GM23338 (cell line): ENCODE measurements at regions not wholly inside any gene's neighbourhood (a gene's known extent, or its start where the extent isn't known, plus 50 kb on each side); places are given as distances from the start of the nearest gene placed in this dataset.
"Not testable (repeated sequence)": the region's sequence is repeated elsewhere in the genome, so short reads cannot be mapped to it uniquely, and the experiment has no call there.

Experiments used
- EZH2 ChIP-seq: fragments of 200-600 bp; sonication (generic); IDR thresholded peaks from one replicate; pipeline ENCODE4 v1.8.0; 2017; ENCODE audit warnings: antibody characterized with exemption, mild to moderate bottlenecking, low read depth; ENCODE audit not compliant: unreplicated experiment
- EZH2phosphoT487 ChIP-seq: fragments of 200-600 bp; sonication (generic); IDR thresholded peaks from one replicate; pipeline ENCODE4 v1.8.1; 2018; ENCODE audit warnings: antibody characterized with exemption; ENCODE audit not compliant: unreplicated experiment
- POLR2AphosphoS5 ChIP-seq: IDR thresholded peaks from 2 replicates; pipeline ENCODE4 v1.6.1; 2016; ENCODE audit warnings: antibody characterized with exemption, low read depth
- REST ChIP-seq: IDR thresholded peaks from one replicate; pipeline ENCODE4 v1.6.1; 2018; ENCODE audit warnings: antibody characterized with exemption; ENCODE audit not compliant: unreplicated experiment
- TF ChIP-seq, protein P1 (sequence below): IDR thresholded peaks from 2 replicates; pipeline ENCODE4 v1.6.1; 2016; ENCODE audit warnings: antibody characterized with exemption
- TF ChIP-seq, protein P2 (sequence below), 2 experiments: fragments of 200-600 bp in 1 of 2; sonication (generic) in 1 of 2; conservative IDR thresholded peaks; 2 replicates each; pipeline versions ENCODE4 v1.5.1 to v1.6.1; 2016 to 2017; ENCODE audit warnings: antibody characterized with exemption in 2 of 2, low read depth in 2 of 2, mild to moderate bottlenecking in 2 of 2, moderate library complexity in 1 of 2

GRCh38 chrX:42285681-42286080 lies 362.3 kb upstream of the CASK start:
- not testable (repeated sequence) for TF ChIP-seq REST, EZH2, POLR2AphosphoS5, EZH2phosphoT487
- TF ChIP-seq, protein P1, sequence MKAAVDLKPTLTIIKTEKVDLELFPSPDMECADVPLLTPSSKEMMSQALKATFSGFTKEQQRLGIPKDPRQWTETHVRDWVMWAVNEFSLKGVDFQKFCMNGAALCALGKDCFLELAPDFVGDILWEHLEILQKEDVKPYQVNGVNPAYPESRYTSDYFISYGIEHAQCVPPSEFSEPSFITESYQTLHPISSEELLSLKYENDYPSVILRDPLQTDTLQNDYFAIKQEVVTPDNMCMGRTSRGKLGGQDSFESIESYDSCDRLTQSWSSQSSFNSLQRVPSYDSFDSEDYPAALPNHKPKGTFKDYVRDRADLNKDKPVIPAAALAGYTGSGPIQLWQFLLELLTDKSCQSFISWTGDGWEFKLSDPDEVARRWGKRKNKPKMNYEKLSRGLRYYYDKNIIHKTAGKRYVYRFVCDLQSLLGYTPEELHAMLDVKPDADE, result not testable (repeated sequence)
- TF ChIP-seq, protein P2, sequence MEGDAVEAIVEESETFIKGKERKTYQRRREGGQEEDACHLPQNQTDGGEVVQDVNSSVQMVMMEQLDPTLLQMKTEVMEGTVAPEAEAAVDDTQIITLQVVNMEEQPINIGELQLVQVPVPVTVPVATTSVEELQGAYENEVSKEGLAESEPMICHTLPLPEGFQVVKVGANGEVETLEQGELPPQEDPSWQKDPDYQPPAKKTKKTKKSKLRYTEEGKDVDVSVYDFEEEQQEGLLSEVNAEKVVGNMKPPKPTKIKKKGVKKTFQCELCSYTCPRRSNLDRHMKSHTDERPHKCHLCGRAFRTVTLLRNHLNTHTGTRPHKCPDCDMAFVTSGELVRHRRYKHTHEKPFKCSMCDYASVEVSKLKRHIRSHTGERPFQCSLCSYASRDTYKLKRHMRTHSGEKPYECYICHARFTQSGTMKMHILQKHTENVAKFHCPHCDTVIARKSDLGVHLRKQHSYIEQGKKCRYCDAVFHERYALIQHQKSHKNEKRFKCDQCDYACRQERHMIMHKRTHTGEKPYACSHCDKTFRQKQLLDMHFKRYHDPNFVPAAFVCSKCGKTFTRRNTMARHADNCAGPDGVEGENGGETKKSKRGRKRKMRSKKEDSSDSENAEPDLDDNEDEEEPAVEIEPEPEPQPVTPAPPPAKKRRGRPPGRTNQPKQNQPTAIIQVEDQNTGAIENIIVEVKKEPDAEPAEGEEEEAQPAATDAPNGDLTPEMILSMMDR (conservative IDR thresholded peaks at IDR 0.05; ENCODE audit: low read depth in 2 of 2), result not testable (repeated sequence)
